AG09309 (cell line): ENCODE measurements at regions not wholly inside any gene's neighbourhood (a gene's known extent, or its start where the extent isn't known, plus 50 kb on each side); places are given as distances from the start of the nearest gene placed in this dataset.
"Not testable (repeated sequence)": the region's sequence is repeated elsewhere in the genome, so short reads cannot be mapped to it uniquely, and the experiment has no call there.

Experiments
- DNase-seq: peaks from one replicate; pipeline ENCODE4 v3.0.0-alpha.2; 2010; ENCODE audit warnings: low read depth
- H3K4me3 ChIP-seq: 2 replicates; pipeline ENCODE4 v1.5.1; 2011; ENCODE audit warnings: mild to moderate bottlenecking, low read depth, low read length, moderate library complexity; ENCODE audit not compliant: control insufficient read depth
- TF ChIP-seq, protein P1 (sequence below): IDR thresholded peaks from 2 replicates; pipeline ENCODE4 v1.5.1; 2011; ENCODE audit warnings: mild to moderate bottlenecking, low read depth, low read length, inconsistent platforms; ENCODE audit not compliant: insufficient read depth, control insufficient read depth; ENCODE audit errors: missing control alignments

DNA sequence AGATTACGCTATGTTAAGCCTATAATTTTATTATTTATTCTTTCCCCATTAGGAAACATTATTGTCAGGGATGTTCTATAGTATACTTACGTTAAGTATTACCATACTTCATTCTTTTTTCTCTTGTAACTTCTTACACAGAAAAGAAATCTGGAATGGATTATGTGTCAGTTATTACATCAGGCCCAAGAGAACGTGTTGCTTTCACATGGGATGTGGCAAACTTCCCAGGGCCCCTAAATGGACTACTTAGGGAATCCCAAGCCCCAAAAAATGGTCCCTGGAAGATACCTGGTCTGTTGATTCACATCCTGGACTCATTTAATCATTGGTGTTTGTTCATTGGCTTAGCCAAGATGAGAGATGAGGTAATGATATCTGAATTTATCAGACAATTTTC is 249.8 kb downstream of the NRIP1 start:
- TF ChIP-seq, protein P1, sequence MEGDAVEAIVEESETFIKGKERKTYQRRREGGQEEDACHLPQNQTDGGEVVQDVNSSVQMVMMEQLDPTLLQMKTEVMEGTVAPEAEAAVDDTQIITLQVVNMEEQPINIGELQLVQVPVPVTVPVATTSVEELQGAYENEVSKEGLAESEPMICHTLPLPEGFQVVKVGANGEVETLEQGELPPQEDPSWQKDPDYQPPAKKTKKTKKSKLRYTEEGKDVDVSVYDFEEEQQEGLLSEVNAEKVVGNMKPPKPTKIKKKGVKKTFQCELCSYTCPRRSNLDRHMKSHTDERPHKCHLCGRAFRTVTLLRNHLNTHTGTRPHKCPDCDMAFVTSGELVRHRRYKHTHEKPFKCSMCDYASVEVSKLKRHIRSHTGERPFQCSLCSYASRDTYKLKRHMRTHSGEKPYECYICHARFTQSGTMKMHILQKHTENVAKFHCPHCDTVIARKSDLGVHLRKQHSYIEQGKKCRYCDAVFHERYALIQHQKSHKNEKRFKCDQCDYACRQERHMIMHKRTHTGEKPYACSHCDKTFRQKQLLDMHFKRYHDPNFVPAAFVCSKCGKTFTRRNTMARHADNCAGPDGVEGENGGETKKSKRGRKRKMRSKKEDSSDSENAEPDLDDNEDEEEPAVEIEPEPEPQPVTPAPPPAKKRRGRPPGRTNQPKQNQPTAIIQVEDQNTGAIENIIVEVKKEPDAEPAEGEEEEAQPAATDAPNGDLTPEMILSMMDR: no peak
- DNase-seq: no peak
- no peak overlapping the region for H3K4me3 ChIP-seq

DNA sequence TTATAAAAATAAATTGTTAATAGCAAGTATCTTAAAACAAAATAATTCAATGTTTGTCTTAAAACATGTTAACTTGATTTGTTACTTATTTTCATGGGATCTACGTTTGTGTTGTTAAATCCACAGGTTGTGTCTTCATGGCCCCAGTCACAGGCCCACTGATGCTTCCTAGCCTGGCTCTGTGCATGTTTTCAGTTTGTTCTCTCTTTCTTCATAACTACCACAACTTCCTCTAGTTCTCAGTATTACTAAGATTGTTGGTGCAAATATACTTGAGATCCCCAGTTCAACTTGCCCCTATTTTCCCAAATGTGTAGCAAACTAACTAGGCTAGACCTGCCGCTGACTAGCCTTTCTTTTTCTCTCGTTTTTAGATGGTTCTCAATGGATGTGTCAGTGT is 250.5 kb downstream of the NRIP1 start:
- no peak overlapping the region for H3K4me3 ChIP-seq
- TF ChIP-seq, protein P1: no peak
- no peak for DNase-seq

DNA sequence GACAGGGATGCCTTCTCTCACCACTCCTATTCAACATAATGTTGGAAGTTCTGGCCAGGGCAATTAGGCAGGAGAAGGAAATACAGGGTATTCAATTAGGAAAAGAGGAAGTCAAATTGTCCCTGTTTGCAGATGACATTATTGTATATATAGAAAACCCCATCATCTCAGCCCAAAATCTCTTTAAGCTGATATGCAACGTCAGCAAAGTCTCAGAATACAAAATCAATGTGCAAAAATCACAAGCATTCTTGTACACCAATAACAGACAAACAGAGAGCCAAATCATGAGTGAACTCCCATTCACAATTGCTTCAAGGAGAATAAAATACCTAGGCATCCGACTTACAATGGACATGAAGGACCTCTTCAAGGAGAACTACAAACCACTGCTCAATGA is 258.1 kb upstream of the SAMSN1 start:
- DNase-seq, H3K4me3 ChIP-seq: not testable (repeated sequence)

DNA sequence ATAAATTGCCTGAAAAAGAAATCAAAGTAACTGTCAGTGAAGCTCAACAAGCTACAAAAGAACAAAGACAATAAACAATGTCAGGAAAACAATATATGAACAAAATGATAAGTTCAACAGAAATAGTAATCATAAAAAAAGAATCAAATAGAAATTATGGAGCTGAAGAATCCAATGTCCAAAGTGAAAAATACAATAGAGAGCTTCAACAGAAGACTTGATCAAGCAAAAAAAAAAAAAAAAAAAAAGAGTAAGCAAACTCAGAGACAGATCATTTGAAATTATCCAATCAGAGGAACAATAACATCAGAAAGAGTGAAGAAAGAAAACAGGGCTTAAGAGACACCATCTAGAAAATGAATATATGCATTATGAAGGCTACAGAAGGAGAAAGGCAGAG is 251.4 kb upstream of the SAMSN1 start:
- DNase-seq: no peak
- TF ChIP-seq, protein P1: no peak
- no peak overlapping the region for H3K4me3 ChIP-seq

DNA sequence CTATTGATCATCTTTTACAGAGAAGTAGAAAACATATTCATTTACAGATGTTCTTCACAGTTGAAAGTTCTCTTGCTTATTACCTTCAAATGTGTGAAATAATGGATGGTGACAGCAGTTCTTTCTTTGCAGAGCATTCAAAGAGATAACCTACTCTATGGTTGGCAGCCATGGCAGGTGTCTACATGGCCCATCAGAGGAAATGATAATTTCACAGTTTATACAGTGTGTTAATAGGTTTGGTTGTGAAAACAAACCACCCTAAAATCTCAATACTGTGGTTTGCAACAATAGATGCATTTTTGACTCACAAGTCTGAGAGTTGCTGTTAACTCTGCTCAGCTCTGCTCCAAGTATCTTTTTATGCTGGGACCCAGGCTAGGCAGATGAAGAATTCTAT is 241.2 kb upstream of the SAMSN1 start:
- no peak for DNase-seq
- TF ChIP-seq, protein P1: no peak
- H3K4me3 ChIP-seq: no peak overlapping the region

DNA sequence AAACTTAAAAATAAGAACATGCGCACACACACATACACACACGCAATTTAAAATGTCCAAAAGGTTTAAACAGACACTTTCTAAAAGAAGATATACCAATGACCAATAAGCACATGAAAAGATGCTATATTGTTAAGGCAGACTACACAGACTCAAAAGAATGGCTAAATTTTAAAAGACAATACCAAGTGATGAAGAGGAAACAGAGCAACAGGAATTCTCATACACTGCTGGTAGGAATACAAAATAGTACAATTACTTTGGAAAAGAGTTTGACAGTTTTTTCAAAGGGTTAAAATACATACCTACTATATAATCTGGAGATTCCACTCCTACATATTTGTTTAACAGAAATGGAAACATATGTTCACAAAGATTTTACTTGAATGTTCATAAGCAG is 239.6 kb upstream of the SAMSN1 start:
- H3K4me3 ChIP-seq: no peak overlapping the region
- TF ChIP-seq, protein P1: no peak
- DNase-seq: no peak

DNA sequence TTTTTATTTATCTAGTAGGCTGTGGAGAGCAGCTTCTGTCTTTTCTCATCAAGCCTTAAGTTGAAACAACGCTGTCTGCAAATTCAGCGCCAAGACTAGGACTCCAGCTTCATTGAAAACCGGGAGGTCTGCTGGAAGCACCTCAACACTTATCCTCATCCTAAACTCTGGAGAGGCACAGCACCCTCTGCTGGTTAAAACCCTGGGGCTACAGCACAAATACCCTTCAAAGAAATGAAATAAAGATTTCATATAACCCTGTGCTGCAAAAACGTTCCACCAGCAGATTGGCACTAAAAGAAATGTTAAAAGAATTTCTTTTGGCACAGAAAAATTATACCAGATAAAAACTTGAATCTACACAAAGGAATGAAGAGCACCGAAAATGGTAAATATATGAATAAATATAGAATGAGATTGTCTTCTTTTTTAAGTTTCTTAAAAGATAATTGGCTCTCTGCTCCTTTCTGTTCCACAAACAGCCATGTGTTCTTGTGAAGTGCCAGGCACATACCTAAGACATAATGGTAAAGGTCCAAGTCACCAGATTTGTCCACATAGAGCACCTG is 227.7 kb upstream of the SAMSN1 start:
- no peak for DNase-seq
- H3K4me3 ChIP-seq: no peak overlapping the region

More for the DNA sequence above, 227.7 kb upstream of the SAMSN1 start:
- TF ChIP-seq, protein P1: no peak
